ENCODE measurements at regions not wholly inside any gene's neighbourhood (a gene's known extent, or its start where the extent isn't known, plus 50 kb on each side); places are given as distances from the start of the nearest gene placed in this dataset.

- DNase-seq (ENCODE audit: low read depth, low spot score) = no peak
Observed at GRCh38 chr14:89014569-89014850, 190.1 kb downstream of the TTC8 start.

- no peak for DNase-seq (ENCODE audit: low read depth, low spot score)
Observed at GRCh38 chr14:89015016-89015415, 190.6 kb downstream of the TTC8 start.

GRCh38 chr14:89017417-89017816 lies 193.0 kb downstream of the TTC8 start:
- DNase-seq (ENCODE audit: low read depth, low spot score) = no peak

- DNase-seq (ENCODE audit: low read depth, low spot score) = no peak
Observed at GRCh38 chr14:89022274-89022673, 197.8 kb downstream of the TTC8 start.

- DNase-seq (ENCODE audit: low read depth, low spot score) = no peak
Observed at GRCh38 chr14:89024691-89025090, 200.2 kb downstream of the TTC8 start.

- DNase-seq (ENCODE audit: low read depth, low spot score) = no peak
Observed at GRCh38 chr14:89025561-89026236, 201.2 kb downstream of the TTC8 start.

- DNase-seq (ENCODE audit: low read depth, low spot score) = no peak
Observed at GRCh38 chr14:89027097-89027740, 202.8 kb downstream of the TTC8 start.

GRCh38 chr14:89028462-89029134 lies 204.1 kb downstream of the TTC8 start:
- DNase-seq (ENCODE audit: low read depth, low spot score) = no peak

- DNase-seq (ENCODE audit: low read depth, low spot score) = no peak
Observed at GRCh38 chr14:89029961-89030694, 205.7 kb downstream of the TTC8 start.

- DNase-seq (ENCODE audit: low read depth, low spot score) = no peak
Observed at GRCh38 chr14:89030921-89031320, 206.5 kb downstream of the TTC8 start.

- no peak for DNase-seq (ENCODE audit: low read depth, low spot score)
Observed at GRCh38 chr14:89032086-89032649, 207.7 kb downstream of the TTC8 start.

GRCh38 chr14:89033756-89034155 lies 209.3 kb downstream of the TTC8 start:
- DNase-seq (ENCODE audit: low read depth, low spot score) = no peak

- DNase-seq (ENCODE audit: low read depth, low spot score) = no peak
Observed at GRCh38 chr14:89036371-89036770, 211.9 kb downstream of the TTC8 start.

- DNase-seq (ENCODE audit: low read depth, low spot score) = no peak
Observed at GRCh38 chr14:89037065-89037464, 212.6 kb downstream of the TTC8 start.

- DNase-seq (ENCODE audit: low read depth, low spot score) = no peak
Observed at GRCh38 chr14:89040080-89040459, 215.6 kb downstream of the TTC8 start.

- DNase-seq (ENCODE audit: low read depth, low spot score) = peak; percentile 64
Observed at GRCh38 chr14:89040460-89041256, 216.2 kb downstream of the TTC8 start.

- no peak for DNase-seq (ENCODE audit: low read depth, low spot score)
Observed at GRCh38 chr14:89041257-89041582, 216.8 kb downstream of the TTC8 start.

GRCh38 chr14:89042021-89042420 lies 217.6 kb downstream of the TTC8 start:
- no peak for DNase-seq (ENCODE audit: low read depth, low spot score)

- no peak for DNase-seq (ENCODE audit: low read depth, low spot score)
Observed at GRCh38 chr14:89053303-89053702, 228.9 kb downstream of the TTC8 start.

GRCh38 chr14:89056394-89056793 lies 231.9 kb downstream of the TTC8 start:
- DNase-seq (ENCODE audit: low read depth, low spot score) = no peak

GRCh38 chr14:89058697-89059096 lies 234.2 kb downstream of the TTC8 start:
- no peak for DNase-seq (ENCODE audit: low read depth, low spot score)

GRCh38 chr14:89060191-89060590 lies 235.7 kb downstream of the TTC8 start:
- no peak for DNase-seq (ENCODE audit: low read depth, low spot score)
